ENCODE measurements at regions not wholly inside any gene's neighbourhood (a gene's known extent, or its start where the extent isn't known, plus 50 kb on each side); places are given as distances from the start of the nearest gene placed in this dataset.

DNA sequence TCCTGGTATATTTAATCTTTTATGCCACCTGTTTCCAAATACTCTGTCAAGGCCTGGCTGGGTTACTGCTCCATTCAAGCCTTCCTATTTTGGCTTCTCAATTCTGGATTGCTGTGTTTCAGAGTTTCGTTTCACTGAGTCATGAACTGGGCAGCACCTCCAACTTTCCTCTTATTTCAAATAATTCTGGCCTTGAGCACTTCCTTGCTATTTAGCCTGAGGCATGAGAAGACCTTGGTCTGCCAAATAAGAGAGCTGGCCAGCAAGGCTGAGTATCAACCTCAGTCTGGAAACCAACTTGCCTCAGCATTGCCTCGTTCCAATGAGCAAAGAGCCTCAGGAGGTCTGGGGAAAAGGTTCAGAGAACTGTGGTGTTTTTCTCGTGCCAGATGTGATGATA is 66.6 kb downstream of the TNFAIP3 start (continued):
- no peak for TF ChIP-seq ESRRA (IDR thresholded peaks at IDR 0.05; ENCODE audit: borderline replicate concordance, low read depth)
- no peak for TF ChIP-seq DNMT1 (IDR thresholded peaks at IDR 0.05)
- TF ChIP-seq ZNF584 (CRISPR knock-in tag; IDR thresholded peaks at IDR 0.05; ENCODE audit: low read depth), result no peak
- no peak for TF ChIP-seq ZNF766 (CRISPR knock-in tag; conservative IDR thresholded peaks at IDR 0.05)

DNA sequence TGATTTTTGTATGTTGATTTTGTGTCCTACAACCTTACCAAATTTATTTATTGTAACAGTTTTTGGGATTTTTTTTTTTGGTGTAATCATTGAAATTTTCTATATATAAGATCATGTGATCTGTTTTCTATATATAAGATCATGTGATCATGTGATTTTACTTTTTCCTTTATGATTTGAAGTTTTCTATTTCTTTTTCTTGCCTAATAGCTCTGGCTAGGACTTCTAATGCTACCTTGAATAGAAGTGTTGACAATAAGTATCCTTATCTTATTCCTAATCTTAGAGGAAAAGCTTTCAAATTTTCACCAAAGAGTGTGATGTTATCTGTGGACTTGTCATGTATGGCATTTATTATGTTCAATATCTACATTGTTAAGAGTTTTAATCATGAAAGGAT is 69.7 kb downstream of the TNFAIP3 start:
- Histone ChIP-seq H3K4me1 (replicated peaks in 1 of 2; ENCODE audit: control insufficient read depth in 2 of 2, insufficient read depth in 2 of 2, low read length in 2 of 2) (no peaks in the 10 kb centered on the region; a peak in 2 of 5 replicates), H3K79me2 (ENCODE audit: control insufficient read depth, insufficient read depth, low read length) (no peaks in the 10 kb centered on the region), H3K27ac (ENCODE audit: extremely low read depth, low read depth, low read length) (no peak overlapping the region), H3K9me1 (ENCODE audit: control insufficient read depth, insufficient read depth, low read length) (no peaks in the 10 kb centered on the region), H3K36me3 (ENCODE audit: control insufficient read depth, insufficient read depth, low read length) (no peaks in the 10 kb centered on the region), H3K4me2 (ENCODE audit: insufficient read depth, low read length) (no peak overlapping the region), H3K27me3 (ENCODE audit: control insufficient read depth in 2 of 2, insufficient read depth in 2 of 2, low read length in 2 of 2) (no peaks in the 10 kb centered on the region), H3K9ac (ENCODE audit: insufficient read depth in 1 of 2, low read depth in 2 of 2, low read length in 2 of 2) (no peak overlapping the region), H4K20me1 (replicated peaks; ENCODE audit: control insufficient read depth, insufficient read depth, low read length) (no peaks in the 10 kb centered on the region), H3K9me3 (replicated peaks; ENCODE audit: control insufficient read depth, insufficient read depth, low read depth, low read length) (no peaks in the 10 kb centered on the region; the same call in 1 of the 2 replicates), H3K4me3 (no peak overlapping the region), H2AFZ (ENCODE audit: low read depth, low read length) (no peak overlapping the region)
- no TSS peak for BruUV-seq (replicated peaks)
- no peak for FAIRE-seq
- intact Hi-C loops (cut with micrococcal nuclease), result no loop called here
- POLR2A ChIA-PET, result interaction anchor here (0.6 kb wide), 1 partner anchor 988 kb away, joined by 3 read pairs; no protein-coding TSS in a partner anchor
- in situ Hi-C loops (cut with MboI), result no loop called here
- no peak for DNase-seq (ENCODE audit: extremely low read depth in 1 of 4, low spot score in 3 of 4)
- CTCF ChIA-PET (ENCODE audit: low intra/inter-chr PET ratio), result no interaction called here
- ATAC-seq, result no peak
- peak in 1 of 2 experiments; percentile 43; a peak in 1 of 4 replicates for TF ChIP-seq ARNT (IDR thresholded peaks at IDR 0.05)
- TF ChIP-seq FOXM1 (IDR thresholded peaks at IDR 0.05; ENCODE audit: low read depth), result 0 out of 2 replicates have a peak, but pooled peaks have one; percentile 20
- no peak for TF ChIP-seq FOXM1 (CRISPR knock-in tag; IDR thresholded peaks at IDR 0.05; ENCODE audit: low read depth)
- 0 out of 2 replicates have a peak, but pooled peaks have one; percentile 7 for TF ChIP-seq BCOR (IDR thresholded peaks at IDR 0.05)
- peak; percentile 88; the same call in 1 of the 2 replicates for TF ChIP-seq TOE1 (IDR thresholded peaks at IDR 0.05; ENCODE audit: borderline replicate concordance)
- no peak for TF ChIP-seq TOE1 (CRISPR knock-in tag; IDR thresholded peaks at IDR 0.05; ENCODE audit: borderline replicate concordance, low read depth)
- TF ChIP-seq NCOR1 (IDR thresholded peaks at IDR 0.05), result no peak
- 0 out of 2 replicates have a peak, but pooled peaks have one; percentile 46 for TF ChIP-seq SMARCA5 (IDR thresholded peaks at IDR 0.05)
- peak; percentile 98 for TF ChIP-seq BRD9 (IDR thresholded peaks at IDR 0.05; ENCODE audit: low read depth, partially characterized antibody)
- peak in 1 of 2 experiments; percentile 77; a peak in 1 of 3 replicates for TF ChIP-seq CBX3 (IDR thresholded peaks at IDR 0.05; ENCODE audit: borderline replicate concordance in 1 of 2, low read length in 2 of 2)
- TF ChIP-seq, protein P1, sequence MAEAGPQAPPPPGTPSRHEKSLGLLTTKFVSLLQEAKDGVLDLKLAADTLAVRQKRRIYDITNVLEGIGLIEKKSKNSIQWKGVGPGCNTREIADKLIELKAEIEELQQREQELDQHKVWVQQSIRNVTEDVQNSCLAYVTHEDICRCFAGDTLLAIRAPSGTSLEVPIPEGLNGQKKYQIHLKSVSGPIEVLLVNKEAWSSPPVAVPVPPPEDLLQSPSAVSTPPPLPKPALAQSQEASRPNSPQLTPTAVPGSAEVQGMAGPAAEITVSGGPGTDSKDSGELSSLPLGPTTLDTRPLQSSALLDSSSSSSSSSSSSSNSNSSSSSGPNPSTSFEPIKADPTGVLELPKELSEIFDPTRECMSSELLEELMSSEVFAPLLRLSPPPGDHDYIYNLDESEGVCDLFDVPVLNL (CRISPR knock-in tag; IDR thresholded peaks at IDR 0.05; ENCODE audit: low read depth), result no peak
- TF ChIP-seq TRIM28 (IDR thresholded peaks at IDR 0.05), result peak; percentile 83
- peak; percentile 59 to 76; a peak in 3 of 4 replicates for TF ChIP-seq TRIM24 (IDR thresholded peaks at IDR 0.05)
- 0 out of 2 replicates have a peak, but pooled peaks have one; percentile 31 for TF ChIP-seq CC2D1A (IDR thresholded peaks at IDR 0.05)
- peak; percentile 28; the same call in 1 of the 2 replicates for TF ChIP-seq HDAC2 (IDR thresholded peaks at IDR 0.05)
- peak; percentile 51 for TF ChIP-seq RBM25 (IDR thresholded peaks at IDR 0.05; ENCODE audit: low read depth, low read length, severe bottlenecking)
- TF ChIP-seq, protein P2, sequence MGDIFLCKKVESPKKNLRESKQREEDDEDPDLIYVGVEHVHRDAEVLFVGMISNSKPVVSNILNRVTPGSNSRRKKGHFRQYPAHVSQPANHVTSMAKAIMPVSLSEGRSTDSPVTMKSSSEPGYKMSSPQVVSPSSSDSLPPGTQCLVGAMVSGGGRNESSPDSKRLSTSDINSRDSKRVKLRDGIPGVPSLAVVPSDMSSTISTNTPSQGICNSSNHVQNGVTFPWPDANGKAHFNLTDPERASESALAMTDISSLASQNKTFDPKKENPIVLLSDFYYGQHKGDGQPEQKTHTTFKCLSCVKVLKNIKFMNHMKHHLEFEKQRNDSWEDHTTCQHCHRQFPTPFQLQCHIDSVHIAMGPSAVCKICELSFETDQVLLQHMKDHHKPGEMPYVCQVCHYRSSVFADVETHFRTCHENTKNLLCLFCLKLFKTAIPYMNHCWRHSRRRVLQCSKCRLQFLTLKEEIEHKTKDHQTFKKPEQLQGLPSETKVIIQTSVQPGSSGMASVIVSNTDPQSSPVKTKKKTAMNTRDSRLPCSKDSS (IDR thresholded peaks at IDR 0.05; ENCODE audit: low read depth, partially characterized antibody), result peak; percentile 72
- 0 out of 2 replicates have a peak, but pooled peaks have one; percentile 34 for TF ChIP-seq ZNF24 (IDR thresholded peaks at IDR 0.05)
- no peak for TF ChIP-seq SPI1 (IDR thresholded peaks at IDR 0.05; ENCODE audit: borderline replicate concordance, low read depth, low read length)
- peak; percentile 68 for TF ChIP-seq RAD51 (IDR thresholded peaks at IDR 0.05; ENCODE audit: borderline replicate concordance, low read depth)

All from K562 (cell line).